ENCODE measurements at regions not wholly inside any gene's neighbourhood (a gene's known extent, or its start where the extent isn't known, plus 50 kb on each side); places are given as distances from the start of the nearest gene placed in this dataset.

GRCh38 chr7:438916-439315 lies 80.7 kb downstream of the PDGFA start:
- in situ Hi-C loops (cut with HindIII; ENCODE audit: low sequenced_read_pairs): no loop called here
- no peak overlapping the region for H3K4me3 ChIP-seq (ENCODE audit: low read depth, low read length)

GRCh38 chr7:440059-440749 lies 79.4 kb downstream of the PDGFA start:
- no peak overlapping the region for H3K4me3 ChIP-seq (ENCODE audit: low read depth, low read length)
- no peak for TF ChIP-seq CTCF (IDR thresholded peaks at IDR 0.05; ENCODE audit: low read depth, low read length)
- in situ Hi-C loops (cut with HindIII; ENCODE audit: low sequenced_read_pairs): no loop called here
- DNase-seq (ENCODE audit: low read depth, low spot score): no peak

More at GRCh38 chr7:438916-439315, 80.7 kb downstream of the PDGFA start:
- no peak for TF ChIP-seq CTCF (IDR thresholded peaks at IDR 0.05; ENCODE audit: low read depth, low read length)
- DNase-seq (ENCODE audit: low read depth, low spot score): no peak

- no peak for TF ChIP-seq CTCF (IDR thresholded peaks at IDR 0.05; ENCODE audit: low read depth, low read length)
- DNase-seq (ENCODE audit: low read depth, low spot score): no peak
- no peak overlapping the region for H3K4me3 ChIP-seq (ENCODE audit: low read depth, low read length)
- in situ Hi-C loops (cut with HindIII; ENCODE audit: low sequenced_read_pairs): no loop called here
Measured at GRCh38 chr7:441684-442421, 77.8 kb downstream of the PDGFA start.

GRCh38 chr7:442457-442856 lies 77.2 kb downstream of the PDGFA start:
- no peak overlapping the region for H3K4me3 ChIP-seq (ENCODE audit: low read depth, low read length)
- no peak for TF ChIP-seq CTCF (IDR thresholded peaks at IDR 0.05; ENCODE audit: low read depth, low read length)
- in situ Hi-C loops (cut with HindIII; ENCODE audit: low sequenced_read_pairs): no loop called here
- no peak for DNase-seq (ENCODE audit: low read depth, low spot score)

GRCh38 chr7:443279-443833 lies 76.3 kb downstream of the PDGFA start:
- H3K4me3 ChIP-seq (ENCODE audit: low read depth, low read length): no peak overlapping the region
- in situ Hi-C loops (cut with HindIII; ENCODE audit: low sequenced_read_pairs): no loop called here
- DNase-seq (ENCODE audit: low read depth, low spot score): no peak
- no peak for TF ChIP-seq CTCF (IDR thresholded peaks at IDR 0.05; ENCODE audit: low read depth, low read length)

- DNase-seq (ENCODE audit: low read depth, low spot score): no peak
- in situ Hi-C loops (cut with HindIII; ENCODE audit: low sequenced_read_pairs): no loop called here
- no peak for TF ChIP-seq CTCF (IDR thresholded peaks at IDR 0.05; ENCODE audit: low read depth, low read length)
- no peak overlapping the region for H3K4me3 ChIP-seq (ENCODE audit: low read depth, low read length)
Measured at GRCh38 chr7:444606-445005, 75.0 kb downstream of the PDGFA start.

All from astrocyte of the spinal cord (primary cell).